NCI-H1436 treated with DMSO at 0.1 percent for 48 hours (cell line): ENCODE measurements at regions not wholly inside any gene's neighbourhood (a gene's known extent, or its start where the extent isn't known, plus 50 kb on each side); places are given as distances from the start of the nearest gene placed in this dataset.
A peak's percentile ranks its signal among the peaks of the same experiment; 100 is the strongest.

Source experiments
- DNase-seq: peaks from one replicate; lab custom pipeline; 2025; lab: John Stamatoyannopoulos, UW

DNA sequence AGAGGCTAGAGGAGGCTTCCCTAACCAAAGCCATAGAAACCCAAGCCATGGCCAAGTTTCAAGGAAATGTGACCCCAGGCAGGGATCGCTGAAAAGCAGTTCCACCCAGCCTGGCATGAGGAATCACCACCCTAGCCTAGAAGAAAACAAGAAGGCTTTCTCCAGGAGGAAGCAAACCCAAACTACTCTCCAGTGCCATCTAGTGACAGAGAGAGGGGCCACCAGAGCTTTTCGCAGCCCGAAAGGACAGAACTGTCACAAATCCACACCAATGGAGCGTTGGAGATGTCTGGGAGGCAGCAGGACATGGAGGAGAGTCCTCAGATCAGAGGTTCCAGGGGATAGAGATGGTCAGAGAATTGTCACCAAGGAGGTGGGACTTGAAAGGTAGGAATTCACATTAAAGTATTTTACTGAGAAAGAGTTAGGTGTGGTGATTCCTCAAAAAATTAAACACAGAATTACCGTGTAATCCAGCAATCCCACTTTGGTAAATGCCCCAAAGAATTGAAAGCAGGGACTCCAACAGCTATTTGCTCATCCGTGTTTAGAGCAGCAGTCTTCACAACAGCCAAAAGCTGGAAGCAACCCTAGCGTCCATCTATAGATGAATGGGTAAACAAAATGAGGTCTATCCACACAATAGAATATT, 67.3 kb upstream of the NUP50 start:
- no peak for DNase-seq

- no peak for DNase-seq
Observed at GRCh38 chr22:45097061-45097460, 66.7 kb upstream of the NUP50 start.

DNA sequence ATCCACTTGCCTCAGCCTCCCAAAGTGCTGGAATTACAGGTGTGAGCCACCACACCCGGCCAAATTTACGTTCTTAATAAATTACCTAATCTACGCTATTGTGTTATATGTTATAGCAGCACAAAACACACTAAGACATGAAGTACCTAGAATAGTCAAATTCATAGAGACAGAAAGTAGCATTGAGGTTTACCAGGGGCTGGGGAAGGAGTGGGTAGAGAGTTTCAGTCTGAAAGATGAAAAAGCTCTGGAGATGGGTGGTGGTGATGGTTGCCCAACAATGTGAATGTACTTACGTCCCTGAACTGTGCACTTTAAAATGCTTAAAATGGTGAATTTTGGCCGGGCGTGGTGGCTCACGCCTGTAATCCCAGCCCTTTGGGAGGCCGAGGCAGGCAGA, 65.7 kb upstream of the NUP50 start:
- DNase-seq = no peak

DNA sequence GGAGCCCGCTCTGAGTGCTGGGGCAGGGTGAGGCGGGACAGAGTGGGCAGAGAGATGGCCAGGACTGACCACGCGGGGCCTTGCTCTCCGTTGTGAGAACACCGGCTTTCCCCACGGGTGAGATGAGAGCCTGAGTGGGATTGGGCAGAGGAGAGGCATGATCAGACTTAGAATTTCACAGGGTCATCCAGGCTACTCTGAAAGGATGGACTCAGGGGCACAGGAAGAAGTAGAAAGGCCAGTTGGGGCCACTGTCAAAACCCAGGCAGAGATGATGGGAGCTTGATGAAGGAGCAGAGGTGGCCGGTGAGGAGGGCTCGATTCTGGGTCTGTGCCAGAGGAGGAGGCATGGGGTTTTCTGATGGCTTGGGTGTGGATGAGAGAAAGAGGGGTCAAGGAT, 63.8 kb upstream of the NUP50 start:
- no peak for DNase-seq

GRCh38 chr22:45101515-45102227, 62.1 kb upstream of the NUP50 start:
- peak; percentile 52 for DNase-seq

- DNase-seq = no peak
Observed at GRCh38 chr22:45102896-45103420, 60.8 kb upstream of the NUP50 start.

DNA sequence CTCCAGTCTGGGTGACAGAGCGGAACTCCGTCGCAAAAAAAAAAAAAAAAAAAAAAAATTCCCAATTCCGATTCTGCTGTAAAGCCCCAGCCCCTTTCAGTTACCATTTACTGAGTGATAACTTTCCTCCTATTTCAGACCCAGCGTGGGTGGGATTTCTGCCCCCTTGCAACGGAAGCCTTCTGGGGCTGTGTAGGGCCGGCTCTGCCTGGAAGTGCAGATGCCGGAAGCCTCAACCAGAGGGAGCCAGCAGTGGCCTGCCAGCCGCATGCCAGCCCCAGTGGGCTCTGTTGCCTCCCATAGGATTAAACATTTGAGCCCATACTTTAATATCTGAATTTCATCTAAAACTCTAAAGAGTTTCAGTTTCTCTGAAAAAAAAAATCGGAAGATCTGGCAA, 60.0 kb upstream of the NUP50 start:
- DNase-seq = no peak

DNA sequence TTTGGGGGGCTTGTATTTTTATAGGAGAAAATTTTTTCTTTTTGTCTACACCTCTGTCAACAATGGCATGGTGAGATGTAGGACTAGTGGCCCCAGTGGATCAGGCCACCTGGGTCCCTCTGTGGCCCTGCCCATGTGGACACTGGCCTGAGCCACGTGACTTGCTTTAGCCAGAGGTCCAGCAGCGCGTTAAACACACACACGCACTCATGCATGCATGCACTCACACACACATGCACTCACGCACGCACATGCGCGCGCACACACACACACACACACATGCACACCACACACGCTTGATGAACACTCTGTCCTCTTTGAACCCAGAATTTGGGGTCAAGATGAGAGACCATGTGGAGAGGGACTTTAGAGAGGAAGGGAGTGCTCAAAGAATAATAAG, 59.4 kb upstream of the NUP50 start:
- no peak for DNase-seq

DNA sequence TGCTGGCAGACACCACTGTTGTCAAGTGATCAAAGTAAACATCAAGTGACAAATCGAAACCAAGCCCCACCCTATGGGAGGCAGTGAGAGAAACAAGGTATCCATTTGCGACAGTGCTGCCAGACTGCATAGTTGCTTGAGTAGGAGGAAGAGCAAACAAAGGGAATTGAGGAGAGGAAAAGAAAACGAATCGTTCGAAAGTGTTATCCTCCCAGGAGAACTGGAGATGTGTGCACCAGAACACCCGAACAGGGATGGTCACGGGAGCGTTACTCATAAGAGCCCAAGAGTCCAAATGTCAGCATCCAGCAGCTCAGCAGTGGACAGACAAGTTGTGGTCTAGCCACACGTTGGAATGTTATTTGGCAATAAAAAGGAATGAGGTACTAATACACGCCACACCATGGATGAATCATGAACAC, 58.4 kb upstream of the NUP50 start:
- DNase-seq = no peak

DNA sequence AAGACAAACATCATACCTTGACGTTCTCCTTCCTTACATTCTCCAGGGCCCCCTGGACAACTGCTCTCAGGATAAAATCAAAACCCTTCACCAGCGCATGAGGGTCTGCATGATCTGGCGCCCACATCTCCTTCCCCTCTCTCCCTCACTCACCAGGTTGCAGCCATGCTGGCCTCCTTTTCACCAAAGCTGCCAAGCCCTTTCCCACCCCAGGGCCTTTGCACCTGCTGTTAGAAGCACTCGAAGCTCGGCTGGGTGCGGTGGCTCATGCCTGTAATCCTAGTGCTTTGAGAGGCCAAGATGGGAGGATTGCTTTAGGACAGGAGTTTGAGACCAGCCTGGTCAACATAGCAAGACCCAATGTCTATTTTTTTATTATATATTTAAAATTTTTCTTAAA, 56.1 kb upstream of the NUP50 start:
- no peak for DNase-seq

DNA sequence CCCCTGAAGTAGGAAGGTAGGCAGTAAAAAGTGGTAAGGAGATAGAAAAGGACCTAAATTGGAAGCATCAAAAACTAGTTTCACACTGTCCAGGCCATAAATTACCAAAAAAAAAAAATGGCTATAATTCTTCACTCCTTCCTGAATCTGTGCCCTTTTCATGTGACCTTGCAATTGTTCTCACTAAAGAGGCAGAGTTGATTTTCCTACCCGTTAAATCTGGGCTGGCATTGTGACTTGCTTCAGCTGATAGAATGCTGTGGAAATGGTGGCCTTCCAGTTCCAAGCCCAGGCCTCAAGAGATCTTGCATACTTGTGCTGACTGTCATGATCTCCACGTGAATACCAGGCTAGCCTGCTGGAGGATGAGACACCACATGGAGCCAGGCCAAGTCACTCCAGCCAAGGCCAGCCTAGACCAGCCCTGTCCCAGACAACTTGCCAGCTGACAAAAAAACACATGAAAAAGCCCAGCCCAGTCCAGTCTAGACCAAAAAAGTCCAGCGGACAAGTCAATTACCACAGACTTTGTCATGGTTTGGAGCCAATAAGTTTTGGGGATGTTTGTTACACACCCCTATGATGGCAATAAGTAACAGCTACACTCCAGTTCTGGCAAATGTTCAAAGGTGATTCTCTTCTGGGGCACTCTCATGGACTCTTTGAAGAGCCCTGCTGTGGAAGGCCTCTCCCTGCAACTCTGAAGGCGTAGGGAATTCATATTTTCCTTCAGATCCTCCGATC, 51.4 kb upstream of the NUP50 start:
- no peak for DNase-seq
